MM.1S (cell line): ENCODE measurements at regions not wholly inside any gene's neighbourhood (a gene's known extent, or its start where the extent isn't known, plus 50 kb on each side); places are given as distances from the start of the nearest gene placed in this dataset.

Experiments
- DNase-seq: peaks from one replicate; pipeline ENCODE4 v3.0.0-alpha.2; 2015
- H2AFZ ChIP-seq: fragments of 300-600 bp; sonication (generic); 2 replicates; pipeline ENCODE4 v1.6.0; 2016; ENCODE audit warnings: antibody characterized with exemption, low read length
- H3F3A ChIP-seq: fragments of 300-600 bp; sonication (generic); 2 replicates; pipeline ENCODE4 v1.6.1; 2016; ENCODE audit warnings: mild to moderate bottlenecking, antibody characterized with exemption, low read length, moderate library complexity, mixed read lengths; ENCODE audit not compliant: insufficient read depth
- H3K27ac ChIP-seq: fragments of 300-600 bp; sonication (generic); 2 replicates; pipeline ENCODE4 v1.5.1; 2016; ENCODE audit warnings: mild to moderate bottlenecking, low read length
- H3K27me3 ChIP-seq: fragments of 300-600 bp; sonication (generic); replicated peaks from 2 replicates; pipeline ENCODE4 v1.6.0; 2016; ENCODE audit warnings: low read length; ENCODE audit not compliant: insufficient read depth
- H3K36me3 ChIP-seq: fragments of 300-600 bp; sonication (generic); replicated peaks from 2 replicates; pipeline ENCODE4 v1.6.1; 2016; ENCODE audit warnings: mild to moderate bottlenecking, low read length, mixed read lengths; ENCODE audit not compliant: insufficient read depth
- H3K4me1 ChIP-seq: fragments of 300-600 bp; sonication (generic); 2 replicates; pipeline ENCODE4 v1.6.1; 2016; ENCODE audit warnings: low read length, mixed read lengths
- H3K4me2 ChIP-seq: fragments of 300-600 bp; sonication (generic); 2 replicates; pipeline ENCODE4 v1.6.0; 2016; ENCODE audit warnings: low read depth, low read length
- H3K4me3 ChIP-seq: fragments of 300-600 bp; sonication (generic); 2 replicates; pipeline ENCODE4 v1.5.1; 2016; ENCODE audit warnings: low read length, mixed read lengths
- H3K79me2 ChIP-seq: fragments of 300-600 bp; sonication (generic); 2 replicates; pipeline ENCODE4 v1.6.1; 2016; ENCODE audit warnings: mixed run types, low read length, mixed read lengths
- H3K9ac ChIP-seq: fragments of 300-600 bp; sonication (generic); 2 replicates; pipeline ENCODE4 v1.6.1; 2016; ENCODE audit warnings: low read length, mixed read lengths
- H3K9me2 ChIP-seq: fragments of 300-600 bp; sonication (generic); replicated peaks from 2 replicates; pipeline ENCODE4 v1.6.1; 2016; ENCODE audit warnings: mild to moderate bottlenecking, low read length, mixed read lengths; ENCODE audit not compliant: insufficient read depth
- H3K9me3 ChIP-seq: fragments of 300-600 bp; sonication (generic); replicated peaks from 2 replicates; pipeline ENCODE4 v1.6.1; 2016; ENCODE audit warnings: mild to moderate bottlenecking, low read length, mixed read lengths; ENCODE audit not compliant: insufficient read depth
- H4K20me1 ChIP-seq: fragments of 300-600 bp; sonication (generic); 2 replicates; pipeline ENCODE4 v1.6.1; 2016; ENCODE audit warnings: mild to moderate bottlenecking, low read length, moderate library complexity, mixed read lengths; ENCODE audit not compliant: insufficient read depth
- EZH2 ChIP-seq: fragments of 300-600 bp; sonication (generic); optimal IDR thresholded peaks from 2 replicates; pipeline ENCODE3; 2017; ENCODE audit warnings: low read depth, mild to moderate bottlenecking, antibody characterized with exemption, low read length, mixed read lengths
- EZH2phosphoT487 ChIP-seq: fragments of 300-600 bp; sonication (generic); IDR thresholded peaks from 2 replicates; pipeline ENCODE4 v1.6.1; 2018; ENCODE audit warnings: antibody characterized with exemption, low read length
- TF ChIP-seq, protein P1 (sequence below): fragments of 300-600 bp; sonication (generic); IDR thresholded peaks from 2 replicates; pipeline ENCODE4 v1.5.1; 2016; ENCODE audit warnings: antibody characterized with exemption, low read length, mixed read lengths

DNA sequence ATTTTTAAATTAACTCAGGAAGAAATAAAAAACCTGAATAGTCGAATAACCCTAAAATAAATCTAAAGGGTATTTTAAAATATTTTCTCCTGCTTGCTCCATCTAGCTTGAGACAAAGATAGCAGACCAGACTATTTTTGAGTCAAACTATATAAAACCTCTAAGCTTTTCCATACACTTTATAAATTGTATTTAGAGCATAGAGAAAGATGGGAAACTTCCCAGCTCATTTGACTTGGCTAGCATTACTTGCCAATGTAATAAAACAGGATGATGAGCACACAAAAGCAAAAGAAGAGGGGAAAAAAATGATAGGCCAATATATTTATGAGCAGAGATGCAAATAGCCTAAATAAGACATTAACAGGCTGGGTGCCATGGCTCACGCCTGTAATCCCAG is 117.1 kb downstream of the ANAPC4 start:
- H3K79me2 ChIP-seq: no peaks in the 10 kb centered on the region
- no peak overlapping the region for H3K27ac ChIP-seq
- no peak for TF ChIP-seq EZH2phosphoT487
- TF ChIP-seq, protein P1, sequence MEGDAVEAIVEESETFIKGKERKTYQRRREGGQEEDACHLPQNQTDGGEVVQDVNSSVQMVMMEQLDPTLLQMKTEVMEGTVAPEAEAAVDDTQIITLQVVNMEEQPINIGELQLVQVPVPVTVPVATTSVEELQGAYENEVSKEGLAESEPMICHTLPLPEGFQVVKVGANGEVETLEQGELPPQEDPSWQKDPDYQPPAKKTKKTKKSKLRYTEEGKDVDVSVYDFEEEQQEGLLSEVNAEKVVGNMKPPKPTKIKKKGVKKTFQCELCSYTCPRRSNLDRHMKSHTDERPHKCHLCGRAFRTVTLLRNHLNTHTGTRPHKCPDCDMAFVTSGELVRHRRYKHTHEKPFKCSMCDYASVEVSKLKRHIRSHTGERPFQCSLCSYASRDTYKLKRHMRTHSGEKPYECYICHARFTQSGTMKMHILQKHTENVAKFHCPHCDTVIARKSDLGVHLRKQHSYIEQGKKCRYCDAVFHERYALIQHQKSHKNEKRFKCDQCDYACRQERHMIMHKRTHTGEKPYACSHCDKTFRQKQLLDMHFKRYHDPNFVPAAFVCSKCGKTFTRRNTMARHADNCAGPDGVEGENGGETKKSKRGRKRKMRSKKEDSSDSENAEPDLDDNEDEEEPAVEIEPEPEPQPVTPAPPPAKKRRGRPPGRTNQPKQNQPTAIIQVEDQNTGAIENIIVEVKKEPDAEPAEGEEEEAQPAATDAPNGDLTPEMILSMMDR: no peak
- TF ChIP-seq EZH2: no peak
- no peaks in the 10 kb centered on the region for H3K9me3 ChIP-seq
- H3K27me3 ChIP-seq: no peaks in the 10 kb centered on the region
- no peak overlapping the region for H3K9ac ChIP-seq
- H3K4me1 ChIP-seq: no peaks in the 10 kb centered on the region
- H3K4me2 ChIP-seq: no peak overlapping the region
- H3K36me3 ChIP-seq: no peaks in the 10 kb centered on the region
- H2AFZ ChIP-seq: no peak overlapping the region
- H3K4me3 ChIP-seq: no peak overlapping the region
- no peak for DNase-seq
- no peaks in the 10 kb centered on the region for H3K9me2 ChIP-seq
- no peaks in the 10 kb centered on the region for H4K20me1 ChIP-seq
- H3F3A ChIP-seq: no peaks in the 10 kb centered on the region

GRCh38 chr4:25500626-25501316 is 123.7 kb downstream of the ANAPC4 start:
- TF ChIP-seq EZH2phosphoT487: no peak
- TF ChIP-seq EZH2: no peak
- TF ChIP-seq, protein P1: no peak
- Histone ChIP-seq H3K4me2 (no peak overlapping the region), H3K27me3 (no peaks in the 10 kb centered on the region), H3F3A (no peaks in the 10 kb centered on the region), H3K9me3 (no peaks in the 10 kb centered on the region), H3K9me2 (no peaks in the 10 kb centered on the region), H3K4me1 (no peaks in the 10 kb centered on the region), H2AFZ (no peak overlapping the region), H3K79me2 (no peaks in the 10 kb centered on the region), H3K36me3 (no peaks in the 10 kb centered on the region), H3K27ac (no peak overlapping the region), H4K20me1 (no peaks in the 10 kb centered on the region), H3K9ac (no peak overlapping the region), H3K4me3 (no peak overlapping the region)
- no peak for DNase-seq

GRCh38 chr4:25502115-25502514 is 125.1 kb downstream of the ANAPC4 start:
- Histone ChIP-seq H3K79me2 (no peaks in the 10 kb centered on the region), H3K9ac (no peak overlapping the region), H3K9me2 (no peaks in the 10 kb centered on the region), H3K4me3 (no peak overlapping the region), H2AFZ (no peak overlapping the region), H3K9me3 (no peaks in the 10 kb centered on the region), H4K20me1 (no peaks in the 10 kb centered on the region), H3K27ac (no peak overlapping the region), H3K4me2 (no peak overlapping the region), H3K36me3 (no peaks in the 10 kb centered on the region), H3F3A (no peaks in the 10 kb centered on the region), H3K4me1 (no peaks in the 10 kb centered on the region), H3K27me3 (no peaks in the 10 kb centered on the region)
- TF ChIP-seq EZH2: no peak
- TF ChIP-seq, protein P1: no peak
- TF ChIP-seq EZH2phosphoT487: no peak
- no peak for DNase-seq
